ENCODE measurements at regions not wholly inside any gene's neighbourhood (a gene's known extent, or its start where the extent isn't known, plus 50 kb on each side); places are given as distances from the start of the nearest gene placed in this dataset.

GRCh38 chr13:85095418-85096272 lies 703.6 kb downstream of the SLITRK6 start:
- Histone ChIP-seq H3K4me1 (ENCODE audit: control insufficient read depth in 1 of 2, insufficient read depth in 2 of 2, low read length in 2 of 2) (no peaks in the 10 kb centered on the region), H3K27me3 (ENCODE audit: insufficient read depth, low read length) (no peaks in the 10 kb centered on the region), H3K36me3 (ENCODE audit: control insufficient read depth in 1 of 2, insufficient read depth in 2 of 2, low read length in 2 of 2) (no peaks in the 10 kb centered on the region), H2AFZ (ENCODE audit: low read depth, low read length, poor library complexity, severe bottlenecking) (no peak overlapping the region), H3K9me2 (ENCODE audit: insufficient read depth) (no peaks in the 10 kb centered on the region), H3K4me3 (replicated peaks in 1 of 2; ENCODE audit: low read depth in 1 of 2, low read length in 2 of 2) (no peak overlapping the region), H3K9me3 (ENCODE audit: control insufficient read depth in 1 of 2, insufficient read depth in 1 of 2, low read depth in 1 of 2, low read length in 2 of 2) (no peaks in the 10 kb centered on the region; a peak in 1 of 4 replicates), H3K79me2 (ENCODE audit: insufficient read depth, low read length) (no peaks in the 10 kb centered on the region), H4K20me1 (ENCODE audit: insufficient read depth) (no peaks in the 10 kb centered on the region), H3K27ac (ENCODE audit: low read depth, low read length) (no peak overlapping the region), H3K4me2 (ENCODE audit: low read length) (no peak overlapping the region), H3K9ac (ENCODE audit: low read length) (no peak overlapping the region)
- TF ChIP-seq SIN3A (IDR thresholded peaks at IDR 0.05; ENCODE audit: low read depth) = no peak
- no peak for TF ChIP-seq ATF3 (IDR thresholded peaks at IDR 0.05)
- TF ChIP-seq ZFX (IDR thresholded peaks at IDR 0.05) = no peak
- no peak for TF ChIP-seq MAX (IDR thresholded peaks at IDR 0.05)
- TF ChIP-seq ZBTB33 (IDR thresholded peaks at IDR 0.05; ENCODE audit: extremely low read depth, insufficient replicate concordance, low read length) = no peak
- TF ChIP-seq EGR1 (IDR thresholded peaks at IDR 0.05; ENCODE audit: low read depth) = no peak
- no peak for TF ChIP-seq TCF7L2 (IDR thresholded peaks at IDR 0.05; ENCODE audit: borderline replicate concordance, extremely low read depth, insufficient read depth, insufficient read length)
- TF ChIP-seq EZH2phosphoT487 (IDR thresholded peaks at IDR 0.05; ENCODE audit: borderline replicate concordance) = no peak
- TF ChIP-seq POLR2A (IDR thresholded peaks at IDR 0.05; ENCODE audit: borderline replicate concordance, extremely low read depth, insufficient read depth, insufficient read length) = no peak
- no peak for TF ChIP-seq CTCF (IDR thresholded peaks at IDR 0.05 in 2 of 3, conservative IDR thresholded peaks at IDR 0.05 in 1 of 3; ENCODE audit: borderline replicate concordance in 1 of 3, insufficient read depth in 1 of 3, low read depth in 2 of 3, low read length in 2 of 3)
- no peak for TF ChIP-seq CBX3 (IDR thresholded peaks at IDR 0.05; ENCODE audit: low read depth)
- no peak for TF ChIP-seq CEBPB (IDR thresholded peaks at IDR 0.05; ENCODE audit: low read depth)
- TF ChIP-seq RAD21 (IDR thresholded peaks at IDR 0.05; ENCODE audit: low read depth) = no peak
- TF ChIP-seq SP1 (IDR thresholded peaks at IDR 0.05; ENCODE audit: low read depth) = no peak
- TF ChIP-seq REST (IDR thresholded peaks at IDR 0.05; ENCODE audit: low read depth) = no peak
- intact Hi-C loops (cut with micrococcal nuclease) = no loop called here
- ChIA-PET CTCF (no interaction called here), RAD21 (ENCODE audit: low non-redundant PET in 1 of 2, low total read pairs in 2 of 2, uncharacterized antibody in 2 of 2, unreplicated experiment in 2 of 2) (no interaction called here), POLR2A (no interaction called here)
- BruUV-seq (replicated peaks) = no TSS peak
- DNase-seq (ENCODE audit: low read depth, low spot score) (no peak), ATAC-seq (no peak)

Measured in HCT116 (cell line).